Endothelial cell of umbilical vein (primary cell): ENCODE measurements at regions not wholly inside any gene's neighbourhood (a gene's known extent, or its start where the extent isn't known, plus 50 kb on each side); places are given as distances from the start of the nearest gene placed in this dataset.

ENCODE experiments used
- CTCF ChIP-seq, 2 donors: IDR thresholded peaks; 1 replicate in 1 of 2; 2 replicates in 1 of 2; pipeline ENCODE4 v1.5.1; 2011; ENCODE audit warnings: low read length in 2 of 2, mild to moderate bottlenecking in 2 of 2, moderate library complexity in 2 of 2, control low read depth in 1 of 2, inconsistent platforms in 1 of 2, low read depth in 1 of 2; ENCODE audit not compliant: insufficient read depth in 1 of 2; ENCODE audit errors: extremely low read depth in 1 of 2
- EZH2 ChIP-seq: IDR thresholded peaks from 2 replicates; pipeline ENCODE4 v1.6.1; 2012; ENCODE audit warnings: borderline replicate concordance, low read depth, mild to moderate bottlenecking, moderate library complexity, low read length, inconsistent platforms; ENCODE audit not compliant: severe bottlenecking
- FOS ChIP-seq: IDR thresholded peaks from 2 replicates; pipeline ENCODE4 v1.6.1; 2011; ENCODE audit warnings: mild to moderate bottlenecking, low read length, moderate library complexity, borderline replicate concordance; ENCODE audit not compliant: insufficient read depth
- GATA2 ChIP-seq: IDR thresholded peaks from 2 replicates; pipeline ENCODE4 v1.7.0; 2011; ENCODE audit warnings: low read depth, mild to moderate bottlenecking, moderate library complexity, mixed read lengths, low read length; ENCODE audit not compliant: insufficient read length, insufficient read depth
- JUN ChIP-seq: IDR thresholded peaks from 2 replicates; pipeline ENCODE4 v1.6.1; 2011; ENCODE audit warnings: borderline replicate concordance, low read depth; ENCODE audit not compliant: insufficient read length, insufficient read depth
- MAX ChIP-seq: IDR thresholded peaks from 2 replicates; pipeline ENCODE4 v1.6.1; 2011; ENCODE audit not compliant: insufficient read depth, insufficient read length
- POLR2A ChIP-seq: IDR thresholded peaks from 2 replicates; pipeline ENCODE4 v1.6.1; 2012; ENCODE audit warnings: low read depth, mild to moderate bottlenecking, control low read depth, low read length
- POLR2AphosphoS5 ChIP-seq: IDR thresholded peaks from 2 replicates; pipeline ENCODE4 v1.6.1; 2012; ENCODE audit warnings: low read depth, mild to moderate bottlenecking, control low read depth, low read length, moderate library complexity; ENCODE audit not compliant: insufficient read depth

DNA sequence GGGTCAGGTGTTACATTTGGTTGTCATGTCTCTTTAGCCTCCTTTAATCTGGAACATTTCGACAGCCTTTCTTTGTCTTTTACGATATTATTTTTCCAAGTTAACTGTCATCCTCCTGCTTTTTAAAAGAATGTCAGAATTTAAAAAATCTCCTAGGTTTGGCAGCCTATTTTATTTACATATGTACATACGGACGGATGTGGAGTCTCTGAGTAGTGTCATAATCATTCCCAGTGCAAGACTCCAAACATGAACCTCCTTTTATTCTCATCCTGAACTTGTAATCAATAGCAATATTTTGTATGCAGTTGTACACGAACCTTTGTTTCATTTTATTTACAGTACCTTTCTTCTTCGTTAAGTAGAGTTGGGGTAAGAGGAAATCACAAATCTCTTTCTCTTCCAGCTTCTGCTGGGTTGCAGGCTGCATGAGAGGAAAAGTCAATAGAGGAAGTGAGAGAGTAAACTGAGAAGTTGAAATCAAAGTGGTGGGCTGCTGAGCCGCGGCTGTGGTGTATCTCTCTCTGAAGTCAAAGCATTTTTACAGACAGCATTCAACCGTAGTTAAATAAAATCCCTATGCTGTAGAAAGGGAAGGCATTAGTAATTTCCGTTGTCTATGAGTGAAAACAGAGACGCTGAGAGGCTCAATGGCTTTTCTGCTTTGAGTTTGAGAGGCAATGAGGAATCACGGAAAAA, 53.9 kb upstream of the RPS6KA3 start:
- TF ChIP-seq CTCF (IDR thresholded peaks at IDR 0.05; ENCODE audit: extremely low read depth in 1 of 2, insufficient read depth in 1 of 2, low read depth in 1 of 2, low read length in 2 of 2) (no peak), GATA2 (no peak), POLR2A (no peak), EZH2 (no peak), POLR2AphosphoS5 (no peak), FOS (no peak), MAX (no peak), JUN (no peak)
